IPS-15b (cell line): ENCODE measurements at regions not wholly inside any gene's neighbourhood (a gene's known extent, or its start where the extent isn't known, plus 50 kb on each side); places are given as distances from the start of the nearest gene placed in this dataset.

Experiments
- H3K27me3 ChIP-seq: one replicate; pipeline ENCODE4 v1.6.1; 2013; ENCODE audit warnings: low read length; ENCODE audit not compliant: control insufficient read depth, insufficient read depth
- H3K36me3 ChIP-seq: one replicate; pipeline ENCODE4 v1.6.1; 2013; ENCODE audit warnings: low read length; ENCODE audit not compliant: control insufficient read depth, insufficient read depth
- H3K4me1 ChIP-seq: one replicate; pipeline ENCODE4 v1.6.1; 2013; ENCODE audit warnings: mild to moderate bottlenecking, low read length; ENCODE audit not compliant: control insufficient read depth, insufficient read depth
- H3K4me3 ChIP-seq: one replicate; pipeline ENCODE4 v1.5.1; 2013; ENCODE audit warnings: low read depth, low read length
- H3K9ac ChIP-seq: one replicate; pipeline ENCODE4 v1.6.1; 2013; ENCODE audit warnings: low read depth, mild to moderate bottlenecking, low read length
- H3K9me3 ChIP-seq: one replicate; pipeline ENCODE4 v1.6.1; 2013; ENCODE audit warnings: mild to moderate bottlenecking, low read length; ENCODE audit not compliant: control insufficient read depth, insufficient read depth

DNA sequence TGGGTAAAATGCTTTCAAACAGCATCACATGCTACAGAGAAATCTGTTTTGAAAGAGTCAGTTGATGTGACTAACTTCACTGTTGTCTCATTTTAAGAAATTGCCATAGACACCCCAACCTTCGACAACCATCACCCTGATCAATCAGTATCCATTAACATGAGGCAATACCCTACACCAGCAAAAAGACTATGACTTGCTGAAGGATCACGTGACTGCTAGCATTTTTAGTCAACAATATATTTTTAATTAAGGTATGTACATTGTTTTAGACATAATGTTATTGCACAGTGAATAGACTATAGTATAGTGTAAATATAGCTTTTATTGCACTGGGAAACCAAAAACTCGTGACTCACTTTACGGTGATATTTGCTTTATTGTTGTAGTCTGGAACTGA lies 200.0 kb upstream of the ARHGAP24 start:
- Histone ChIP-seq H3K27me3 (no peaks in the 10 kb centered on the region), H3K9me3 (no peaks in the 10 kb centered on the region), H3K4me3 (no peak overlapping the region), H3K4me1 (no peaks in the 10 kb centered on the region), H3K36me3 (no peaks in the 10 kb centered on the region), H3K9ac (no peak overlapping the region)

DNA sequence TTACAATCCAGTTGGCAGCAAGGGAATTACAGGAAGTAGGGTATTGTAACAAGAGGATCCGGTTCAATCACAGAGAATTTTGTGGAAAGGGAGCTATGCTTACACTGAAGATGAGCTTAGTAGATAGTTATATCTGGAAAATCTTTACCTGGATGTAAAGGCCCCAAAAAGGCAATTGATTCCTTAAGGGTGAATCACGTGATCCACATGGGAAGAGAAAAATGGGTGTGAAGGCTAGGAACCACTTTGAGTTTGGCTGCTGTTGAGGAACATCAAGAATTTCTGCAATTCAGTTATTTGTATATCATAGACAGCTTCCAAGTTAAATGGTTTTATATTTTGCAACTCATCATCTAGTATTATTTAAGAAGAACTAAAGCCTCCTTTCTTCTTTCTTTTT lies 194.0 kb upstream of the ARHGAP24 start:
- H3K36me3 ChIP-seq: no peaks in the 10 kb centered on the region
- no peak overlapping the region for H3K9ac ChIP-seq
- no peaks in the 10 kb centered on the region for H3K9me3 ChIP-seq
- no peak overlapping the region for H3K4me3 ChIP-seq
- no peaks in the 10 kb centered on the region for H3K4me1 ChIP-seq
- H3K27me3 ChIP-seq: no peaks in the 10 kb centered on the region

DNA sequence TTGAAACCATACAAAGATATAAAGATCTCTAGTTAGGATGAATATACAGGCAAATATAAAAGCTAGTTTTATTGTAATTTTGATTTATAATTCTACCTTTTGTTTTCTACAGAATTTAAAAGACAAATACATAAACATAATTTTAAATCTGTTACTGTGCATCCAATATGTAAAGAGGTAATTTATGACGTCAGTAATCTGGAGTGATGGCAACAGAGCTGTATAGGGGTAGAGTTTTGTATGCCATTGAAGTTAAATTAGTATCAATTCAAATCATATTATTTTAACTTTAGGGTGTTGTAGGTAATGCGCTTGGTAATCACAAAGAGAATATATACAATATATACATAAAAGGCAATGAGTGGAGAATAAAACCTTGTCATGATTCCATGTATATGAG lies 183.7 kb upstream of the ARHGAP24 start:
- H3K4me3 ChIP-seq: no peak overlapping the region
- H3K9ac ChIP-seq: no peak overlapping the region
- no peaks in the 10 kb centered on the region for H3K27me3 ChIP-seq
- no peaks in the 10 kb centered on the region for H3K36me3 ChIP-seq
- no peaks in the 10 kb centered on the region for H3K9me3 ChIP-seq
- H3K4me1 ChIP-seq: no peaks in the 10 kb centered on the region

DNA sequence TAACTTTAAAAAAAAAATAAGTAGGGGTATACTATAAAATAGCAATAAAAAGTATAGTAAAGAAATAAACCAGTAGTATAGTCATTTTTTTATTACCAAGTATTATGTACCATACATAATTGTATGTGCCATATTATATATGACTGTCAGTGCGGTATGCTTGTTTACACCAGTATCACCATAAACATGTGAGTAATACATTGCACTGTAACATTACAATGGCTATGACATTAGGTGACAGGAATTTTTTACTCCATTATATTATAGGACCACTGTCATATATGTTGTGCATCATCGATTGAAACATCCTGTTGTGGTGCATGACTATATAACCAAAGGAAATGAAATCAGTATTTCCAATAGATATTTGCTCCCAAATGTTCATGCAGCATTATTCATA lies 176.9 kb upstream of the ARHGAP24 start:
- Histone ChIP-seq H3K36me3 (no peaks in the 10 kb centered on the region), H3K4me3 (no peak overlapping the region), H3K9me3 (no peaks in the 10 kb centered on the region), H3K4me1 (peaks cover 4% of the 10 kb centered on the region), H3K27me3 (no peaks in the 10 kb centered on the region), H3K9ac (no peak overlapping the region)

DNA sequence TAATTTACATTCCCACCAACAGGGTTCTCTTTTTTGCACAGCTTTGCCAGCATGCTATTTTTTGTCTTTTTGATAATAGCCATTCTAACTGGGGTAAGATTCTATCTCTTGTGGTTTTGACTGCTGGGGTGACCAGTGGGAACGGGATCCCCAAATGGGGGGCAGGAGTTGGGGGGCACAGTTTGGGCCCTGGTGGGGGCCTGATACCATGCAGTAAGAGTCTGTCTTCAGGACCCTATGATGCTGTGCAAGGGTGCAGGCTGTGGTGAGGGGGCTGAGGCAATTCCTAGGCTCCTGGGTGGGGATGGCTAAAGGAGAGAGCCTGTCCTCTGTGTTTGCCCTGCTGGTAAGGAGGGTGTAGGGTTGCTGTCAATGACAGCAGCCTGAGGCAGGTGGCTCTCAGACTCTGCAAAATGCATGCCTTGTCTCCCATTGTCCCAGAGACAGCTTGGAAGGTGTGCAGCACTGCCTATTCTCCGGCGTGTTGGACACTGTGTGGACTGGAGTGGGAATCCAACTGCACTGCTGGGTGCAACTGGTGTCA lies 172.7 kb upstream of the ARHGAP24 start:
- Histone ChIP-seq H3K36me3 (no peaks in the 10 kb centered on the region), H3K27me3 (no peaks in the 10 kb centered on the region), H3K9me3 (no peaks in the 10 kb centered on the region), H3K4me3 (no peak overlapping the region), H3K4me1 (peaks cover 7% of the 10 kb centered on the region), H3K9ac (no peak overlapping the region)

DNA sequence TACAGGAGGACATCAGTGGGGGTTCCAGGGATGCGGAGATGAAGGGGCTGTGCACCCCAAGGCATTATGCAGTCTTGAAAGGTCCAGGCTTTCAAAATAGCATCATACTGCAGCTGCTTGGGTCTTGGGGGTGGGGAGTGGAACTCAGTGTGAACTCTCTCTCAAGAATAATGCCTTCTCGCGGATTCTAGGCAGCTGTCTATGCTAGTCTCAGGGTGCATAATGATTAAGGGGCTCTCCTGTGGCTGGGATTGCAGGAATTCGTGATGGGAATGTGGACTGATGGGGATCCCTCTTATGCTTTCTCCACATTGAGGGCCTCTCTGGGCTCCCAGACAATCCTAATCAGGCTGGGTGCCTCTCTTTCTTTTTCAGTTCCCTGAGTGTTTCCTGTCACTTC lies 172.2 kb upstream of the ARHGAP24 start:
- H3K9ac ChIP-seq: no peak overlapping the region
- peaks cover 7% of the 10 kb centered on the region for H3K4me1 ChIP-seq
- no peaks in the 10 kb centered on the region for H3K27me3 ChIP-seq
- no peaks in the 10 kb centered on the region for H3K36me3 ChIP-seq
- no peak overlapping the region for H3K4me3 ChIP-seq
- H3K9me3 ChIP-seq: no peaks in the 10 kb centered on the region

DNA sequence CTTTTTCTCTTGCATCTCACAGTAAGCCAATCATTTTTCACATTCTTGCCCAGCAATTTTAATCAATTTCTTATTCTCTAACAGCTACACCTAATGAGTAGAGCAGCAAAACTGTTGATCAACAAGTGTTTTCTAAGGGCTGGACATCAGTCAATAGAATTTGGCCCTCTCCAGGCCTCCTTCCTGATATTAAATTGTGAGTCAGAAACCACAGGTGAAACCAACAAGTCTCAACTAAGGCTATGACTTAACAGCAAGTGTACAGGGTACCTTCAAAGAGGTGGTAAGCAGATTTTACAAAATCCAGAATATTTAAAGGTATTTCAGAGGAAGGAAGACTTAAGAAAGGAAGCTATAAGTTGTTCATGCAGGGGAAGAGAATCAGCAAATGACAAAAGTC lies 156.5 kb upstream of the ARHGAP24 start:
- Histone ChIP-seq H3K9ac (no peak overlapping the region), H3K9me3 (peaks cover 12% of the 10 kb centered on the region), H3K4me1 (no peaks in the 10 kb centered on the region), H3K4me3 (no peak overlapping the region), H3K36me3 (no peaks in the 10 kb centered on the region), H3K27me3 (no peaks in the 10 kb centered on the region)

DNA sequence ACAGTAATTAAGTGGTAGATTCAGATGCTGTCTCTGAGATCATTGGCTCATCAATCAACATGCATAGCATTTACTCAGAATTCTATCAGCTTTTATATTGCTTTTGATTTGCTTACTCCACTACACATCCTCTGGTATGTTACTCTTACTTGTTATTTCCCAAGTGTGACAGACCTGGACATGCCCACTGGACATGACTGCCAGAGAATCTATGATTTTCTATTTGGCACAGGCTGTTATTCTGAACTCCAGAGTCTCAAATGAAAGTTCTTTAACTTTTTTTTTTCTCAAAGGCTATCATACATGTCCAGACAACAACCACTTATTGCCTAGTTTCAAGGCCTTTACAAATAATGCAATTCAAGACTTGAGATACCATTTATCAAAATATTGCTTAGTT lies 116.1 kb upstream of the ARHGAP24 start:
- no peak overlapping the region for H3K9ac ChIP-seq
- H3K9me3 ChIP-seq: peaks cover 3% of the 10 kb centered on the region
- H3K4me1 ChIP-seq: no peaks in the 10 kb centered on the region
- no peaks in the 10 kb centered on the region for H3K36me3 ChIP-seq
- no peaks in the 10 kb centered on the region for H3K27me3 ChIP-seq
- no peak overlapping the region for H3K4me3 ChIP-seq

DNA sequence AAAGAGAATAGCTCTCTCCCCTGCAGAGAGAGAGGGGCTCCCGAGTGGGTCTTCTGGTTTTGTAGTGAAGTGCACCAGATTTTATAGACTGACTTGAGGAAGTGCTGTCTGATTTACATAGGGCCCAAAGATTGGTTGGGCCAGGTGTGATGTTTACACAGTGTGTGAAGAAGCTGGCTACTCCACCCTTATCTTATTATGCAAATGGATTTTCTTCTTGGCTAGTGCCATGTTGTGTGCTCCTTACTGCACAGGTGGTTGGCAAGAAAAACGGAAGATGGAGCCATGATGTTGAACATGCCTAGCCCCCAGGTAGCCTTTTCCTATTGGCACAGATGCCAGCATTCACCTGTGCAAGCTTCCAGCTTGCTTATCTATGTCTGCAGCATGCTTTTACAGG lies 112.4 kb upstream of the ARHGAP24 start:
- no peaks in the 10 kb centered on the region for H3K4me1 ChIP-seq
- H3K4me3 ChIP-seq: no peak overlapping the region
- peaks cover 3% of the 10 kb centered on the region for H3K9me3 ChIP-seq
- no peak overlapping the region for H3K9ac ChIP-seq
- H3K27me3 ChIP-seq: no peaks in the 10 kb centered on the region
- H3K36me3 ChIP-seq: no peaks in the 10 kb centered on the region

DNA sequence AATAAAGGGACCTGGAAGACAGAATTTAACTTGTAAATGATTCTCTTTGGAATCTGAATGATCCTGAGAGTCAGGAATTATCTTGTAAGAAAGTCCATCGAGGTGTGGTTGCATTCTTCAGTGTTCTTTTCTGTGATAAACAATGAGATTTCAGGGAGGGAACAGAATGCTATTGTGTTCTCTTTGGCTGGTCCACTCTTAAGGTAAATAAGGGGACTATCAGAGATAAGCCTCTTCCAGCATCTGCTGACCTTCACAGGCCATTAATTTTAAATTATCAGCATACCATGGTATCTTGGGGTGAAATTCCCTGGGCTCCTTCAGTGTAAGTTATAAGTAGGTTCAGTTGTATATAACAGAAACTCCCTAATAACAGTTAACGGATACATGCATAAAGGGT lies 107.1 kb upstream of the ARHGAP24 start:
- H3K9ac ChIP-seq: no peak overlapping the region
- no peaks in the 10 kb centered on the region for H3K36me3 ChIP-seq
- no peak overlapping the region for H3K4me3 ChIP-seq

DNA sequence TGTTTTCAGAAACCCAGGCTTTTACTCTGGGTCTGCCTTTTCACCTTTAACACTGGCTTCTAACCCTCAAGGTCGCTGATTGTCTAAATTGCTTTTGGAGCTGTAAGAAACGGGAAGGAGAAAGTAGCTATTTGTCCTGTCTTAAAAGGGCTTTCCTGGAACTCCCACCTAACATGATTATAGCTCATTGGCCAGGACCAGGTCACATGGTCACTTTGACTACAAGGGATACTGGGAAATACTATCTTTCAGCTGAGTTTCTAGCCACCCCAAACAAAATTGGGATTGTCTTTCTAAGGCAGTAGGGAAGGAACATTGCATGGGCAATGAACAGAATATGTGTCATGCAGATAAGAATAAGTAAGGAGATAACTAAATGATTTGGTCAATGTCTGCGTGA lies 106.7 kb upstream of the ARHGAP24 start:
- Histone ChIP-seq H3K9ac (no peak overlapping the region), H3K36me3 (no peaks in the 10 kb centered on the region), H3K9me3 (no peaks in the 10 kb centered on the region)

More for the DNA sequence above, 107.1 kb upstream of the ARHGAP24 start:
- H3K9me3 ChIP-seq: no peaks in the 10 kb centered on the region
- peaks cover 14% of the 10 kb centered on the region for H3K4me1 ChIP-seq
- H3K27me3 ChIP-seq: no peaks in the 10 kb centered on the region

DNA sequence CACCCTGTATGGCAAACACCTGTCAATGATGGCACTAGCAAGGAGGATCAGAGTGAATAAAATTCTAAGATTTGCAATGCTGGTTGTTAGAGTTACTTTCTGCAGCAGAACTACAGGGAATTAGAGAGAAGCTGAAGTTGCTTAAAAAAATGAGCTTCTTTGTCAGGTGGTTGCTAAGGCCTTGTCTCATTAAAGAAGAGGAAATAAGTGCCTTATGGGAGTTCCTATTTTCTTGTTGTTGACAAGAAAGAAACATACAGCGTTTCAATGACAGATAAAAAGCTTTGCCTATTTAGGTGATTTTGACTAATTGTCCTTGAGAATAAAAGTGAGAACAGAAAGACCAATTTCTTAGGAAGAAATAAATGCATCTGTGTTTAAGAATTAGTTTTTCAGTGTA lies 106.0 kb upstream of the ARHGAP24 start:
- Histone ChIP-seq H3K4me3 (no peak overlapping the region), H3K9me3 (no peaks in the 10 kb centered on the region), H3K27me3 (no peaks in the 10 kb centered on the region), H3K9ac (no peak overlapping the region), H3K4me1 (peaks cover 14% of the 10 kb centered on the region), H3K36me3 (no peaks in the 10 kb centered on the region)

More for the DNA sequence above, 106.7 kb upstream of the ARHGAP24 start:
- H3K4me3 ChIP-seq: no peak overlapping the region
- H3K27me3 ChIP-seq: no peaks in the 10 kb centered on the region
- H3K4me1 ChIP-seq: peaks cover 14% of the 10 kb centered on the region
